ENCODE measurements at regions not wholly inside any gene's neighbourhood (a gene's known extent, or its start where the extent isn't known, plus 50 kb on each side); places are given as distances from the start of the nearest gene placed in this dataset.

DNA sequence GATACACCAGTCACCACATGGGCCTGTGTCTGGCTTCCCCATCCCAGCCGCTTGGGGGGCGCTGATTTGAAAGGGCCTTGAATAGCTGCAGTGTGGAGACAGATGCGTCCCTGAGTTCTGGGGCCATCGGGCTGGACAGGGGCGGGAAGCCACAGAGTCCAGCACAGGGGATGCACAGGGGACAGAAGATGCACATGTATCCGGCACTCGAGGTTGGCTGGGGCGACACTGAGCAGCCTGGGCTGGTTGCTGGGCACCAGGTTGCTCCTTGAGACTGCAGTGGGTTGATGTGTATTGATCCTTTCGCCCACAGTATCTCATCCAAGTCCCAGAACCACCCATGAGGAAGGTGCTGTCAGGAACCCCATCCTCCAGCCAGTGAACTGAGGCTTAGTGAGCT is 99.3 kb upstream of the SYT13 start:
- Histone ChIP-seq H3K4me3 (no peak overlapping the region), H3K4me1 (no peaks in the 10 kb centered on the region), H3K36me3 (no peaks in the 10 kb centered on the region), H3K27ac (no peak overlapping the region), H3K9me3 (no peaks in the 10 kb centered on the region), H3K27me3 (no peaks in the 10 kb centered on the region)
- TF ChIP-seq CTCF (IDR thresholded peaks at IDR 0.05) = no peak
- intact Hi-C loops (cut with DNase I) = no loop called here
- DNase-seq (ENCODE audit: low spot score in 2 of 2) = peak in 1 of 2 donors; percentile 48

- intact Hi-C loops (cut with DNase I) = no loop called here
- Histone ChIP-seq H3K27ac (no peak overlapping the region), H3K36me3 (no peaks in the 10 kb centered on the region), H3K9me3 (no peaks in the 10 kb centered on the region), H3K4me1 (no peaks in the 10 kb centered on the region), H3K27me3 (no peaks in the 10 kb centered on the region), H3K4me3 (no peak overlapping the region)
- TF ChIP-seq CTCF (IDR thresholded peaks at IDR 0.05) = no peak
- DNase-seq (ENCODE audit: low spot score in 2 of 2) = peak in 1 of 2 donors; percentile 46
These were observed 98.6 kb upstream of the SYT13 start for GRCh38 chr11:45384711-45385241.

DNA sequence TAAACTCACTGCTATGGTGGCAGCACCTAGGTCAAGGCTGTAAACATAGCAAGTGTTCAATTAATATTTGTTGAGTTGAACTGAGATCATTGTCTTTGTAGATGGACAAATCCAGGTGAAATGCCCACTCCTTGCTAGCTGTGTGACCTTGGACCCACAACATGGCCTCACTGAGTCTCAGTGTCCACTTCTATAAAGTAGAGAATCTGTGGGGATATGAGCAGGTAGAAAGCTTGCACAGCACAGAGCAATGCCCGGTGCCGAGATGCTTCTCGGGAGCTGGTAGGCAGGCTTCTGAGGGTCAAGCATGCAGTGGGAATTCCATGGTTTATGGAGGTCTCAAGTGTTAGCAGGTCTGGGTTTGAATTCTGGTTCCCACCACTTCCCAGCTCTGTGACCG is 97.9 kb upstream of the SYT13 start:
- Histone ChIP-seq H3K27ac (no peak overlapping the region), H3K4me3 (no peak overlapping the region), H3K27me3 (no peaks in the 10 kb centered on the region), H3K36me3 (no peaks in the 10 kb centered on the region), H3K4me1 (no peaks in the 10 kb centered on the region), H3K9me3 (no peaks in the 10 kb centered on the region)
- intact Hi-C loops (cut with DNase I) = no loop called here
- no peak for TF ChIP-seq CTCF (IDR thresholded peaks at IDR 0.05)
- no peak for DNase-seq (ENCODE audit: low spot score in 2 of 2)

DNA sequence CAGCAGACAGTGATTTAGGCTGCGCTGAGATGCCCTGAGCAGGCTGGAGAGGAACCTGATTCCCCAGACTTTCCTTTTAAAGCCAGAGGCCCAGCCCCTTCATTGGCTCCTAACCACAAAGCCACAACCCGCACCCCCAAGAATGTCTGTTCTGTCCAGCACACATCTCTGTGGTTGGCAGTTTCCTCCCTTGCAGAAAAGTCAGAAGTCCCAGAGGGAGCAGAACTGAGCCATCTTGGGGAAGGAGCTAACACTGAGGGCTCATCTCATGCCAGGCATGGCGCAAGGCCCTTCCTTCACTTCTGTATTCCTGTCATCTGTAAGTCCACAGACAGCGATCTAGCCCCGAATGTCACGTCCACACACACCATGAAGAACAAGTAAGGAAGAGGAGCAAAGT is 97.1 kb upstream of the SYT13 start:
- DNase-seq (ENCODE audit: low spot score in 2 of 2) = no peak
- H3K9me3 ChIP-seq = no peaks in the 10 kb centered on the region
- TF ChIP-seq CTCF (IDR thresholded peaks at IDR 0.05) = no peak
- H3K4me1 ChIP-seq = no peaks in the 10 kb centered on the region
- H3K36me3 ChIP-seq = no peaks in the 10 kb centered on the region
- no peak overlapping the region for H3K4me3 ChIP-seq
- H3K27me3 ChIP-seq = no peaks in the 10 kb centered on the region
- intact Hi-C loops (cut with DNase I) = no loop called here
- H3K27ac ChIP-seq = no peak overlapping the region

GRCh38 chr11:45382133-45382878 is 96.2 kb upstream of the SYT13 start:
- H3K4me1 ChIP-seq = no peaks in the 10 kb centered on the region
- intact Hi-C loops (cut with DNase I) = no loop called here
- no peak for DNase-seq (ENCODE audit: low spot score in 2 of 2)
- H3K4me3 ChIP-seq = no peak overlapping the region
- no peaks in the 10 kb centered on the region for H3K27me3 ChIP-seq
- H3K27ac ChIP-seq = no peak overlapping the region
- no peaks in the 10 kb centered on the region for H3K36me3 ChIP-seq
- H3K9me3 ChIP-seq = no peaks in the 10 kb centered on the region
- no peak for TF ChIP-seq CTCF (IDR thresholded peaks at IDR 0.05)

Data from ascending aorta (tissue), 2 donors.